Activated naive CD4-positive, alpha-beta T cell treated with anti-CD3 and anti-CD28 coated beads, Interleukin-2, amount 50 U/mL, for 16 hours (primary cell): ENCODE measurements at regions not wholly inside any gene's neighbourhood (a gene's known extent, or its start where the extent isn't known, plus 50 kb on each side); places are given as distances from the start of the nearest gene placed in this dataset.
A peak's percentile ranks its signal among the peaks of the same experiment; 100 is the strongest.
"Not testable (repeated sequence)": the region's sequence is repeated elsewhere in the genome, so short reads cannot be mapped to it uniquely, and the experiment has no call there.

ENCODE experiments used
- DNase-seq: peaks from one replicate; pipeline ENCODE4 v3.0.0-alpha.2; 2020

- not testable (repeated sequence) for DNase-seq
These were observed 88.5 kb upstream of the RANBP6 start for GRCh38 chr9:6103911-6104310.

- not testable (repeated sequence) for DNase-seq
These were observed 87.0 kb upstream of the RANBP6 start for GRCh38 chr9:6102336-6102987.

GRCh38 chr9:6101725-6102124 is 86.3 kb upstream of the RANBP6 start:
- not testable (repeated sequence) for DNase-seq

- not testable (repeated sequence) for DNase-seq
These were observed 83.9 kb upstream of the RANBP6 start for GRCh38 chr9:6099346-6099745.

GRCh38 chr9:6098431-6098830 is 83.0 kb upstream of the RANBP6 start:
- no peak for DNase-seq

- no peak for DNase-seq
These were observed 81.4 kb upstream of the RANBP6 start for GRCh38 chr9:6096821-6097220.

- no peak for DNase-seq
These were observed 75.1 kb upstream of the RANBP6 start for GRCh38 chr9:6090277-6091210.

GRCh38 chr9:6089300-6089699 is 73.9 kb upstream of the RANBP6 start:
- DNase-seq, result no peak

- no peak for DNase-seq
These were observed 70.7 kb upstream of the RANBP6 start for GRCh38 chr9:6086006-6086655.

GRCh38 chr9:6080154-6080716 is 64.8 kb upstream of the RANBP6 start:
- DNase-seq, result peak; percentile 73

- DNase-seq, result no peak
These were observed 64.0 kb upstream of the RANBP6 start for GRCh38 chr9:6079386-6079785.

GRCh38 chr9:6078382-6079105 is 63.1 kb upstream of the RANBP6 start:
- DNase-seq, result no peak

- DNase-seq, result no peak
These were observed 61.4 kb upstream of the RANBP6 start for GRCh38 chr9:6076851-6077250.

GRCh38 chr9:6073731-6074130 is 58.3 kb upstream of the RANBP6 start:
- no peak for DNase-seq

- no peak for DNase-seq
These were observed 57.4 kb upstream of the RANBP6 start for GRCh38 chr9:6072865-6073264.

- no peak for DNase-seq
These were observed 57.0 kb upstream of the RANBP6 start for GRCh38 chr9:6072453-6072852.

GRCh38 chr9:6068983-6069382 is 53.6 kb upstream of the RANBP6 start:
- no peak for DNase-seq

GRCh38 chr9:6067426-6067825 is 52.0 kb upstream of the RANBP6 start:
- DNase-seq, result no peak
